A673 (cell line): ENCODE measurements at regions not wholly inside any gene's neighbourhood (a gene's known extent, or its start where the extent isn't known, plus 50 kb on each side); places are given as distances from the start of the nearest gene placed in this dataset.

Experiments used
- EZH2 ChIP-seq: fragments of 200-600 bp; sonication (generic); IDR thresholded peaks from 2 replicates; pipeline ENCODE4 v1.6.1; 2017; ENCODE audit warnings: borderline replicate concordance, low read depth, mild to moderate bottlenecking, mixed read lengths, antibody characterized with exemption, low read length; ENCODE audit not compliant: poor library complexity, severe bottlenecking
- TF ChIP-seq, protein P1 (sequence below): fragments of 300-800, 200-600 bp; sonication (generic); conservative IDR thresholded peaks from 2 replicates; pipeline ENCODE4 v1.5.1; 2017; ENCODE audit warnings: low read depth, mild to moderate bottlenecking, antibody characterized with exemption, low read length, moderate library complexity, mixed read lengths

DNA sequence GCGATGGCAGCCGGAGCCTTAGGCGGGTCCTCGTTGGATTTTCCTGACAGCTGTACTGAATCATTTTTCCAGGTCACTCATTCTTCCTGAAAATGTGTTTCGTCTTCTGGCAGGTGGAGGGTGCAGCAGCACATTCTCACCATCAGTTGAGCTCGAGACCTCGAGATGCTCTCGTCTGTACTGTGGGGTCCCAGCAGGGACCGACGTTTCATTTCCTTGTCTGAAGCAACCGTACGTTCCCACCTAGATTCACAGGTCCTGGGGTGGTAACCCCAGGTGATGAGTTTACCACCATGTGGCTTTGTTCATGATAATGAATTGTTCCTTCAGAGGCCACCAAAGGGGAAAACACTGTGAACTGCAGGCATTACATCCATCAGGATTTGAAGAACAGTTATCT, 298.5 kb upstream of the FOXK1 start:
- TF ChIP-seq, protein P1, sequence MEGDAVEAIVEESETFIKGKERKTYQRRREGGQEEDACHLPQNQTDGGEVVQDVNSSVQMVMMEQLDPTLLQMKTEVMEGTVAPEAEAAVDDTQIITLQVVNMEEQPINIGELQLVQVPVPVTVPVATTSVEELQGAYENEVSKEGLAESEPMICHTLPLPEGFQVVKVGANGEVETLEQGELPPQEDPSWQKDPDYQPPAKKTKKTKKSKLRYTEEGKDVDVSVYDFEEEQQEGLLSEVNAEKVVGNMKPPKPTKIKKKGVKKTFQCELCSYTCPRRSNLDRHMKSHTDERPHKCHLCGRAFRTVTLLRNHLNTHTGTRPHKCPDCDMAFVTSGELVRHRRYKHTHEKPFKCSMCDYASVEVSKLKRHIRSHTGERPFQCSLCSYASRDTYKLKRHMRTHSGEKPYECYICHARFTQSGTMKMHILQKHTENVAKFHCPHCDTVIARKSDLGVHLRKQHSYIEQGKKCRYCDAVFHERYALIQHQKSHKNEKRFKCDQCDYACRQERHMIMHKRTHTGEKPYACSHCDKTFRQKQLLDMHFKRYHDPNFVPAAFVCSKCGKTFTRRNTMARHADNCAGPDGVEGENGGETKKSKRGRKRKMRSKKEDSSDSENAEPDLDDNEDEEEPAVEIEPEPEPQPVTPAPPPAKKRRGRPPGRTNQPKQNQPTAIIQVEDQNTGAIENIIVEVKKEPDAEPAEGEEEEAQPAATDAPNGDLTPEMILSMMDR: no peak
- TF ChIP-seq EZH2: no peak
